ENCODE measurements at regions not wholly inside any gene's neighbourhood (a gene's known extent, or its start where the extent isn't known, plus 50 kb on each side); places are given as distances from the start of the nearest gene placed in this dataset.
"Not testable (repeated sequence)": the region's sequence is repeated elsewhere in the genome, so short reads cannot be mapped to it uniquely, and the experiment has no call there.

- FAIRE-seq: no peak
- DNase-seq (ENCODE audit: insufficient read length, low spot score): no peak
- TF ChIP-seq POU2F2 (IDR thresholded peaks at IDR 0.05; ENCODE audit: low read depth, low read length) (no peak), TAF1 (IDR thresholded peaks at IDR 0.05; ENCODE audit: low read depth, low read length) (no peak), POLR2A (IDR thresholded peaks at IDR 0.05; ENCODE audit: low read depth, low read length) (no peak), POLR2AphosphoS5 (IDR thresholded peaks at IDR 0.05; ENCODE audit: low read depth, low read length) (no peak), SPI1 (IDR thresholded peaks at IDR 0.05; ENCODE audit: low read depth, low read length) (no peak), PAX5 (IDR thresholded peaks at IDR 0.05; ENCODE audit: insufficient read depth, low read length, severe bottlenecking) (no peak)
Observed at GRCh38 chrX:106220177-106220576, 52.1 kb downstream of the PWWP3B start.

GRCh38 chrX:106243376-106243775, 75.3 kb downstream of the PWWP3B start:
- no peak for FAIRE-seq
- no peak for DNase-seq (ENCODE audit: insufficient read length, low spot score)
- TF ChIP-seq POU2F2 (IDR thresholded peaks at IDR 0.05; ENCODE audit: low read depth, low read length) (no peak), SPI1 (IDR thresholded peaks at IDR 0.05; ENCODE audit: low read depth, low read length) (no peak), PAX5 (IDR thresholded peaks at IDR 0.05; ENCODE audit: insufficient read depth, low read length, severe bottlenecking) (no peak), POLR2A (IDR thresholded peaks at IDR 0.05; ENCODE audit: low read depth, low read length) (no peak), TAF1 (IDR thresholded peaks at IDR 0.05; ENCODE audit: low read depth, low read length) (no peak), POLR2AphosphoS5 (IDR thresholded peaks at IDR 0.05; ENCODE audit: low read depth, low read length) (no peak)

GRCh38 chrX:106246511-106246910, 78.4 kb downstream of the PWWP3B start:
- TF ChIP-seq TAF1 (IDR thresholded peaks at IDR 0.05; ENCODE audit: low read depth, low read length): no peak
- no peak for TF ChIP-seq SPI1 (IDR thresholded peaks at IDR 0.05; ENCODE audit: low read depth, low read length)
- TF ChIP-seq POU2F2 (IDR thresholded peaks at IDR 0.05; ENCODE audit: low read depth, low read length): no peak
- no peak for TF ChIP-seq POLR2A (IDR thresholded peaks at IDR 0.05; ENCODE audit: low read depth, low read length)
- TF ChIP-seq PAX5 (IDR thresholded peaks at IDR 0.05; ENCODE audit: insufficient read depth, low read length, severe bottlenecking): no peak
- TF ChIP-seq POLR2AphosphoS5 (IDR thresholded peaks at IDR 0.05; ENCODE audit: low read depth, low read length): no peak
- no peak for DNase-seq (ENCODE audit: insufficient read length, low spot score)

GRCh38 chrX:106247162-106247561, 79.1 kb downstream of the PWWP3B start:
- TF ChIP-seq POU2F2 (IDR thresholded peaks at IDR 0.05; ENCODE audit: low read depth, low read length): no peak
- no peak for TF ChIP-seq SPI1 (IDR thresholded peaks at IDR 0.05; ENCODE audit: low read depth, low read length)
- TF ChIP-seq TAF1 (IDR thresholded peaks at IDR 0.05; ENCODE audit: low read depth, low read length): no peak
- no peak for TF ChIP-seq POLR2A (IDR thresholded peaks at IDR 0.05; ENCODE audit: low read depth, low read length)
- TF ChIP-seq PAX5 (IDR thresholded peaks at IDR 0.05; ENCODE audit: insufficient read depth, low read length, severe bottlenecking): no peak
- TF ChIP-seq POLR2AphosphoS5 (IDR thresholded peaks at IDR 0.05; ENCODE audit: low read depth, low read length): no peak
- FAIRE-seq: no peak
- DNase-seq (ENCODE audit: insufficient read length, low spot score): no peak

More at GRCh38 chrX:106246511-106246910, 78.4 kb downstream of the PWWP3B start:
- FAIRE-seq: no peak

GRCh38 chrX:106249706-106250379, 81.7 kb downstream of the PWWP3B start:
- no peak for DNase-seq (ENCODE audit: insufficient read length, low spot score)
- TF ChIP-seq POLR2AphosphoS5 (IDR thresholded peaks at IDR 0.05; ENCODE audit: low read depth, low read length) (no peak), SPI1 (IDR thresholded peaks at IDR 0.05; ENCODE audit: low read depth, low read length) (no peak), PAX5 (IDR thresholded peaks at IDR 0.05; ENCODE audit: insufficient read depth, low read length, severe bottlenecking) (no peak), POU2F2 (IDR thresholded peaks at IDR 0.05; ENCODE audit: low read depth, low read length) (no peak), POLR2A (IDR thresholded peaks at IDR 0.05; ENCODE audit: low read depth, low read length) (no peak), TAF1 (IDR thresholded peaks at IDR 0.05; ENCODE audit: low read depth, low read length) (no peak)
- no peak for FAIRE-seq

GRCh38 chrX:106263817-106264216, 95.7 kb downstream of the PWWP3B start:
- TF ChIP-seq SPI1 (IDR thresholded peaks at IDR 0.05; ENCODE audit: low read depth, low read length) (no peak), POLR2A (IDR thresholded peaks at IDR 0.05; ENCODE audit: low read depth, low read length) (no peak), TAF1 (IDR thresholded peaks at IDR 0.05; ENCODE audit: low read depth, low read length) (no peak), POLR2AphosphoS5 (IDR thresholded peaks at IDR 0.05; ENCODE audit: low read depth, low read length) (no peak), POU2F2 (IDR thresholded peaks at IDR 0.05; ENCODE audit: low read depth, low read length) (no peak)
- no peak for FAIRE-seq
- no peak for DNase-seq (ENCODE audit: insufficient read length, low spot score)

- FAIRE-seq: not testable (repeated sequence)
Observed at GRCh38 chrX:106273947-106274587, 106.0 kb downstream of the PWWP3B start.

GRCh38 chrX:106275172-106275571, 107.1 kb downstream of the PWWP3B start:
- FAIRE-seq: not testable (repeated sequence)

More at GRCh38 chrX:106273947-106274587, 106.0 kb downstream of the PWWP3B start:
- not testable (repeated sequence) for DNase-seq (ENCODE audit: insufficient read length, low spot score)

GRCh38 chrX:106278951-106279350, 110.8 kb downstream of the PWWP3B start:
- no peak for FAIRE-seq
- no peak for DNase-seq (ENCODE audit: insufficient read length, low spot score)
- no peak for TF ChIP-seq SPI1 (IDR thresholded peaks at IDR 0.05; ENCODE audit: low read depth, low read length)
- no peak for TF ChIP-seq TAF1 (IDR thresholded peaks at IDR 0.05; ENCODE audit: low read depth, low read length)
- TF ChIP-seq PAX5 (IDR thresholded peaks at IDR 0.05; ENCODE audit: insufficient read depth, low read length, severe bottlenecking): no peak
- no peak for TF ChIP-seq POLR2A (IDR thresholded peaks at IDR 0.05; ENCODE audit: low read depth, low read length)
- no peak for TF ChIP-seq POU2F2 (IDR thresholded peaks at IDR 0.05; ENCODE audit: low read depth, low read length)
- TF ChIP-seq POLR2AphosphoS5 (IDR thresholded peaks at IDR 0.05; ENCODE audit: low read depth, low read length): no peak

More at GRCh38 chrX:106275172-106275571, 107.1 kb downstream of the PWWP3B start:
- not testable (repeated sequence) for DNase-seq (ENCODE audit: insufficient read length, low spot score)

DNA sequence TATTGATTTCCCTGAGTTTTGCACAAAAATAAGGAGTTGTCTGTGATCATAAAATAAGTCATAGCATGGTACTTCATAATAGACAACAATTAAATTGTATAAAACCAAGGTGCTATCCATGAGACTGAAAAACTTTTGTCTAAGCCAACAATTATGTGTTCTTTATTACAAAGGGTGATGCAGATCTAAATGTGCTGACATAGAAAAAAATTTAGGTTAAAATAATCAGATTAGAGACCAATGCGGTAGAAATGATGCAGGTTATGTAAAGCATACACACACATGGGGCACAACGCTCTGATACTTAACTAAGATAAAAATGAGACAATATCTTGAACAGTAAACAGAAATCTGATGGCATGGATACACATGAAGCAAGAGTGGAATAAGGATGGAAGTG, 113.3 kb downstream of the PWWP3B start:
- FAIRE-seq (no peak), DNase-seq (ENCODE audit: insufficient read length, low spot score) (no peak)
- TF ChIP-seq POLR2AphosphoS5 (IDR thresholded peaks at IDR 0.05; ENCODE audit: low read depth, low read length) (no peak), SPI1 (IDR thresholded peaks at IDR 0.05; ENCODE audit: low read depth, low read length) (no peak), PAX5 (IDR thresholded peaks at IDR 0.05; ENCODE audit: insufficient read depth, low read length, severe bottlenecking) (no peak), POLR2A (IDR thresholded peaks at IDR 0.05; ENCODE audit: low read depth, low read length) (no peak), POU2F2 (IDR thresholded peaks at IDR 0.05; ENCODE audit: low read depth, low read length) (no peak), TAF1 (IDR thresholded peaks at IDR 0.05; ENCODE audit: low read depth, low read length) (no peak)
